Testis (tissue), 2 donors: ENCODE measurements at regions not wholly inside any gene's neighbourhood (a gene's known extent, or its start where the extent isn't known, plus 50 kb on each side); places are given as distances from the start of the nearest gene placed in this dataset.

Experiments
- CTCF ChIP-seq, 3 experiments: fragments of 450-650 bp in 2 of 3; fragments of 200-600 bp in 1 of 3; sonication (generic) in 1 of 3; IDR thresholded peaks; one replicate each; pipeline ENCODE4 v1.5.1; 2016 to 2019; ENCODE audit warnings: antibody characterized with exemption in 3 of 3, mild to moderate bottlenecking in 2 of 3, moderate library complexity in 1 of 3
- POLR2A ChIP-seq: fragments of 450-650 bp; IDR thresholded peaks from one replicate; pipeline ENCODE4 v1.6.1; 2017; ENCODE audit warnings: antibody characterized with exemption, mild to moderate bottlenecking, moderate library complexity

DNA sequence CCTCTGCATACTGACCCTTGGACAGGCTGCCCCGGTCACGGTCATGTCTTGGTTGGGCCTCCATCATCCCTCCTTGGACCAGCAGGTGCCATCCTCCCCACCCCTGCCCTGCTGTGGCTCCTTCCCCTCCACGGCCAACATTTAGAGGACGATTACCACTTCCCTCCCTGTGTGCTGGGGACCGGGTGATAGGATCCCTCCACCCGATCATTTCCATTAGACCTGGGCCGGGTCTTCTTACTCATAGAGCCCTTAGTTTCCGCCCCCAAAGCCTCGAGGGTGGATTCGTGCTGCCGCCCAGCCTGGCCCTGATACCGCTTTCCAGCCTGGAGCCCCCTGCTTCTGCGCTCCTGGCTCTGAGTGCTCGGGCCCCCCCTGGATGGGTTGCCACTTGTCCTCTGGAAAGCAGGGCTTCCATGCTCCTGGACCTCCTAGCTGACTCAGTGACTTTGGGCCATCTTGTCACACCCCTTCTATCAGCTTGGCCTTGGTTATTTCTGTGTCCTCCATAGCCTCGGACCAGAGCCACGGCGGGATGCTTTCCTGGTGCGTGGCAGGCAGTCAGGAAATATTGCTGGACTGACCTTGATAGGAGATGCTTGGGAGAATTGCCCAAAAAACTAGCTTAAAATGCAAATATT lies 171.4 kb downstream of the SEC14L1 start:
- TF ChIP-seq POLR2A (no peak), CTCF (IDR thresholded peaks at IDR 0.05) (no peak)
